Hepatocyte (in vitro differentiated cells): ENCODE measurements at regions not wholly inside any gene's neighbourhood (a gene's known extent, or its start where the extent isn't known, plus 50 kb on each side); places are given as distances from the start of the nearest gene placed in this dataset.

Experiments
- CTCF ChIP-seq: fragments of 200-600 bp; sonication (generic); IDR thresholded peaks from 2 replicates; pipeline ENCODE4 v1.5.1; 2016; ENCODE audit warnings: antibody characterized with exemption, mild to moderate bottlenecking; ENCODE audit not compliant: poor library complexity
- EZH2 ChIP-seq: fragments of 200-600 bp; sonication (generic); IDR thresholded peaks from 2 replicates; pipeline ENCODE4 v1.6.1; 2016; ENCODE audit warnings: antibody characterized with exemption, mild to moderate bottlenecking, borderline replicate concordance

- TF ChIP-seq CTCF (no peak), EZH2 (no peak)
Measured at GRCh38 chr1:94621395-94621794, 79.8 kb upstream of the F3 start.
